ENCODE measurements at regions not wholly inside any gene's neighbourhood (a gene's known extent, or its start where the extent isn't known, plus 50 kb on each side); places are given as distances from the start of the nearest gene placed in this dataset.

GRCh38 chr18:73932976-73933375, 214.7 kb downstream of the FBXO15 start:
- Histone ChIP-seq H3K18ac (ENCODE audit: insufficient read length, low read depth, low read length) (no peak overlapping the region), H4K91ac (ENCODE audit: insufficient read length, low read depth, low read length) (no peak overlapping the region), H3K56ac (ENCODE audit: insufficient read length, low read depth, low read length) (no peak overlapping the region), H2BK20ac (ENCODE audit: low read depth, low read length, poor library complexity, severe bottlenecking) (no peak overlapping the region), H2BK5ac (ENCODE audit: insufficient read length, low read length) (no peak overlapping the region), H4K8ac (replicated peaks; ENCODE audit: insufficient read length, low read depth, low read length) (no peak overlapping the region), H3K9ac (ENCODE audit: extremely low read depth, insufficient read length, low read length) (no peak overlapping the region), H3K4me1 (ENCODE audit: insufficient read depth, low read length) (no peaks in the 10 kb centered on the region), H3K4me2 (ENCODE audit: insufficient read depth, insufficient read length, low read length) (no peak overlapping the region), H3K23ac (ENCODE audit: insufficient read length, low read depth, low read length) (no peak overlapping the region), H3K27me3 (ENCODE audit: insufficient read depth, low read length) (no peaks in the 10 kb centered on the region), H2BK120ac (ENCODE audit: low read depth, low read length, poor library complexity, severe bottlenecking) (no peak overlapping the region), H2AK5ac (ENCODE audit: insufficient read length, low read length) (no peak overlapping the region), H4K20me1 (ENCODE audit: control insufficient read depth, insufficient read depth, insufficient read length) (no peaks in the 10 kb centered on the region), H2AFZ (ENCODE audit: low read length) (no peak overlapping the region), H4K5ac (ENCODE audit: insufficient read length, low read depth, low read length) (no peak overlapping the region), H3K79me1 (ENCODE audit: insufficient read depth, low read depth, low read length, poor library complexity, severe bottlenecking) (no peaks in the 10 kb centered on the region), H3K14ac (ENCODE audit: insufficient read depth, low read length) (no peak overlapping the region), H3T11ph (ENCODE audit: low read length) (no peak overlapping the region), H2BK12ac (ENCODE audit: insufficient read length, low read depth, low read length) (no peak overlapping the region), H3K4ac (ENCODE audit: low read depth, low read length) (no peak overlapping the region), H3K9me3 (ENCODE audit: control insufficient read depth, low read depth, low read length) (no peaks in the 10 kb centered on the region), H2BK15ac (ENCODE audit: low read depth, low read length) (no peak overlapping the region), H3K79me2 (ENCODE audit: insufficient read depth, low read length) (no peaks in the 10 kb centered on the region), H3K23me2 (ENCODE audit: insufficient read length, low read depth, low read length, poor library complexity, severe bottlenecking) (no peaks in the 10 kb centered on the region), H3K27ac (ENCODE audit: insufficient read length, low read depth, low read length) (no peak overlapping the region)
- no peak overlapping the region for H3K4me3 Mint-ChIP-seq
- H3K27ac Mint-ChIP-seq = no peak overlapping the region
- TF ChIP-seq CTCF (conservative IDR thresholded peaks at IDR 0.05) = no peak
- WGBS (ENCODE audit: extremely low coverage, insufficient read length, low lambda C conversion rate) = no CpG with 5 or more reads among the region's 4 CpGs
- H3K36me3 Mint-ChIP-seq (ENCODE audit: insufficient read depth in 1 of 3, low read depth in 3 of 3) = no peaks in the 10 kb centered on the region
- peaks cover 2% of the 10 kb centered on the region for H3K27me3 Mint-ChIP-seq (ENCODE audit: low read depth)
- DNase-seq = no peak
- no peaks in the 10 kb centered on the region for H3K4me1 Mint-ChIP-seq
- peaks cover 0 to 2% of the 10 kb centered on the region in 2 experiments; a peak in 2 of 5 replicates for H3K9me3 Mint-ChIP-seq

All from H9 (cell line).